Endothelial cell of umbilical vein (primary cell): ENCODE measurements at regions not wholly inside any gene's neighbourhood (a gene's known extent, or its start where the extent isn't known, plus 50 kb on each side); places are given as distances from the start of the nearest gene placed in this dataset.

ENCODE experiments used
- BruUV-seq: library from RNA; stranded (reverse); fragments of 400-500 nt; replicated peaks from 2 replicates; lab custom pipeline; 2021; lab: Mats Ljungman, UMichigan
- CTCF ChIA-PET: fragments of 300-600, 350-600 bp; sonication (Branson Sonifier 250); formaldehyde crosslinking; loops from one replicate; lab custom pipeline; 2021; ENCODE audit warnings: antibody characterized with exemption, inconsistent platforms; lab: Charles Lee
- POLR2A ChIA-PET: fragments of 300-600, 350-600 bp; sonication (Branson Sonifier 250); formaldehyde crosslinking; loops from one replicate; lab custom pipeline; 2021; ENCODE audit warnings: antibody characterized with exemption, inconsistent platforms; lab: Charles Lee
- DNase-seq: peaks from one replicate; pipeline ENCODE4 v3.0.0-alpha.2; 2011; ENCODE audit warnings: low read depth, low spot score
- FAIRE-seq: peaks from 2 replicates; lab custom pipeline; 2011; peaks lifted over from hg19 to GRCh38; lab: Jason Lieb, UNC
- H2AFZ ChIP-seq: 2 replicates; pipeline ENCODE4 v1.6.0; 2012; ENCODE audit warnings: low read depth, low read length, control low read depth, inconsistent platforms
- H3K27ac ChIP-seq: 2 replicates; pipeline ENCODE4 v1.5.1; 2011; ENCODE audit warnings: low read depth, mild to moderate bottlenecking, control low read depth, low read length, moderate library complexity; ENCODE audit not compliant: insufficient read depth
- H3K27me3 ChIP-seq, 2 experiments: 2 replicates each; pipeline versions ENCODE4 v1.6.0 to v1.6.1; 2011; ENCODE audit warnings: low read length in 2 of 2, mixed read lengths in 1 of 2; ENCODE audit not compliant: control insufficient read depth in 2 of 2, insufficient read depth in 2 of 2
- H3K36me3 ChIP-seq, 2 experiments: 2 replicates in 1 of 2; 3 replicates in 1 of 2; pipeline ENCODE4 v1.5.1; 2011; ENCODE audit warnings: low read length in 2 of 2, mild to moderate bottlenecking in 1 of 2, moderate library complexity in 1 of 2; ENCODE audit not compliant: control insufficient read depth in 2 of 2, insufficient read depth in 2 of 2; ENCODE audit errors: extremely low read depth in 1 of 2
- H3K4me1 ChIP-seq: 3 replicates; pipeline ENCODE4 v1.5.1; 2011; ENCODE audit warnings: mild to moderate bottlenecking, low read length; ENCODE audit not compliant: control insufficient read depth, insufficient read depth; ENCODE audit errors: extremely low read depth
- H3K4me2 ChIP-seq: 2 replicates; pipeline ENCODE4 v1.6.1; 2011; ENCODE audit warnings: low read length, control low read depth, mixed read lengths; ENCODE audit not compliant: insufficient read depth
- H3K4me3 ChIP-seq, 3 experiments: fragments of 200-600 bp in 1 of 3; sonication (generic), shearing (Covaris generic) in 1 of 3; replicated peaks in 1 of 3; 2 replicates each; pipeline ENCODE4 v1.5.1; 2011 to 2016; ENCODE audit warnings: control low read depth in 3 of 3, low read length in 3 of 3, mild to moderate bottlenecking in 2 of 3, inconsistent platforms in 1 of 3, low read depth in 1 of 3, moderate library complexity in 1 of 3; ENCODE audit not compliant: insufficient read depth in 1 of 3
- H3K79me2 ChIP-seq: 2 replicates; pipeline ENCODE4 v1.6.0; 2012; ENCODE audit warnings: low read length, inconsistent platforms; ENCODE audit not compliant: control insufficient read depth, insufficient read depth
- H3K9ac ChIP-seq: replicated peaks from 2 replicates; pipeline ENCODE3; 2011; ENCODE audit warnings: low read length, control low read depth; ENCODE audit not compliant: insufficient read depth; ENCODE audit errors: extremely low read depth
- H3K9me1 ChIP-seq: replicated peaks from 3 replicates; pipeline ENCODE4 v1.6.0; 2011; ENCODE audit warnings: mild to moderate bottlenecking, low read length; ENCODE audit not compliant: control insufficient read depth, insufficient read depth; ENCODE audit errors: extremely low read depth
- H3K9me3 ChIP-seq: replicated peaks from 2 replicates; pipeline ENCODE4 v1.5.1; 2012; ENCODE audit warnings: low read length, inconsistent platforms; ENCODE audit not compliant: control insufficient read depth, insufficient read depth
- H4K20me1 ChIP-seq: replicated peaks from 2 replicates; pipeline ENCODE3; 2011; ENCODE audit warnings: mild to moderate bottlenecking, low read length; ENCODE audit not compliant: control insufficient read depth, insufficient read depth; ENCODE audit errors: extremely low read depth
- CTCF ChIP-seq, 2 donors: IDR thresholded peaks; 1 replicate in 1 of 2; 2 replicates in 1 of 2; pipeline ENCODE4 v1.5.1; 2011; ENCODE audit warnings: low read length in 2 of 2, mild to moderate bottlenecking in 2 of 2, moderate library complexity in 2 of 2, control low read depth in 1 of 2, inconsistent platforms in 1 of 2, low read depth in 1 of 2; ENCODE audit not compliant: insufficient read depth in 1 of 2; ENCODE audit errors: extremely low read depth in 1 of 2
- EZH2 ChIP-seq: IDR thresholded peaks from 2 replicates; pipeline ENCODE4 v1.6.1; 2012; ENCODE audit warnings: borderline replicate concordance, low read depth, mild to moderate bottlenecking, moderate library complexity, low read length, inconsistent platforms; ENCODE audit not compliant: severe bottlenecking
- FOS ChIP-seq: IDR thresholded peaks from 2 replicates; pipeline ENCODE4 v1.6.1; 2011; ENCODE audit warnings: mild to moderate bottlenecking, low read length, moderate library complexity, borderline replicate concordance; ENCODE audit not compliant: insufficient read depth
- GATA2 ChIP-seq: IDR thresholded peaks from 2 replicates; pipeline ENCODE4 v1.7.0; 2011; ENCODE audit warnings: low read depth, mild to moderate bottlenecking, moderate library complexity, mixed read lengths, low read length; ENCODE audit not compliant: insufficient read length, insufficient read depth
- JUN ChIP-seq: IDR thresholded peaks from 2 replicates; pipeline ENCODE4 v1.6.1; 2011; ENCODE audit warnings: borderline replicate concordance, low read depth; ENCODE audit not compliant: insufficient read length, insufficient read depth
- MAX ChIP-seq: IDR thresholded peaks from 2 replicates; pipeline ENCODE4 v1.6.1; 2011; ENCODE audit not compliant: insufficient read depth, insufficient read length
- MYC ChIP-seq: IDR thresholded peaks from one replicate; pipeline ENCODE4 v1.6.1; 2011; ENCODE audit warnings: mild to moderate bottlenecking, low read depth, low read length
- POLR2A ChIP-seq: IDR thresholded peaks from 2 replicates; pipeline ENCODE4 v1.6.1; 2012; ENCODE audit warnings: low read depth, mild to moderate bottlenecking, control low read depth, low read length
- POLR2AphosphoS5 ChIP-seq: IDR thresholded peaks from 2 replicates; pipeline ENCODE4 v1.6.1; 2012; ENCODE audit warnings: low read depth, mild to moderate bottlenecking, control low read depth, low read length, moderate library complexity; ENCODE audit not compliant: insufficient read depth
- dilution Hi-C: fragments of 300-500 bp; cut with MboI; formaldehyde crosslinking; loops from one replicate; pipeline ENCODE4 v1.15.0; 2019; ENCODE audit warnings: low sequenced_read_pairs; ENCODE audit not compliant: extremely low pct_ligation_motif_present
- intact Hi-C: fragments of 100-400 bp; cut with micrococcal nuclease; formaldehyde crosslinking; loops from one replicate; pipeline ENCODE4 v1.10.0; 2022

GRCh38 chr4:81826817-81827424, 355.2 kb upstream of the RASGEF1B start:
- no peaks in the 10 kb centered on the region for H3K9me3 ChIP-seq
- no peak overlapping the region for H2AFZ ChIP-seq
- no peaks in the 10 kb centered on the region for H3K4me1 ChIP-seq
- H3K9ac ChIP-seq, result no peak overlapping the region
- no TSS peak for BruUV-seq
- no peak for TF ChIP-seq POLR2A
- no peak for TF ChIP-seq CTCF (IDR thresholded peaks at IDR 0.05; ENCODE audit: extremely low read depth in 1 of 2, insufficient read depth in 1 of 2, low read depth in 1 of 2, low read length in 2 of 2)
- no peak for TF ChIP-seq EZH2
- TF ChIP-seq JUN, result no peak
- TF ChIP-seq POLR2AphosphoS5, result no peak
- no peak for TF ChIP-seq MYC
- no peak for TF ChIP-seq GATA2
- no peak for TF ChIP-seq FOS
- TF ChIP-seq MAX, result no peak
- no peak overlapping the region for H3K4me3 ChIP-seq
- dilution Hi-C loops, result no loop called here
- ChIA-PET POLR2A (no interaction called here), CTCF (no interaction called here)
- no peak overlapping the region for H3K4me2 ChIP-seq
- intact Hi-C loops, result no loop called here
- no peaks in the 10 kb centered on the region for H3K9me1 ChIP-seq
- no peak for DNase-seq
- no peaks in the 10 kb centered on the region for H3K79me2 ChIP-seq
- H3K27me3 ChIP-seq, result no peaks in the 10 kb centered on the region
- H4K20me1 ChIP-seq, result no peaks in the 10 kb centered on the region
- H3K27ac ChIP-seq, result no peak overlapping the region
- H3K36me3 ChIP-seq, result no peaks in the 10 kb centered on the region
- FAIRE-seq, result no peak
